HG03025 (cell line): ENCODE measurements at regions not wholly inside any gene's neighbourhood (a gene's known extent, or its start where the extent isn't known, plus 50 kb on each side); places are given as distances from the start of the nearest gene placed in this dataset.

Experiments
- ATAC-seq: cut with Tn5 transposase; IDR thresholded peaks from one replicate; pipeline ENCODE4 v1.9.1; 2021; ENCODE audit warnings: mild to moderate bottlenecking, moderate library complexity; ENCODE audit not compliant: unreplicated experiment, low FRiP score

DNA sequence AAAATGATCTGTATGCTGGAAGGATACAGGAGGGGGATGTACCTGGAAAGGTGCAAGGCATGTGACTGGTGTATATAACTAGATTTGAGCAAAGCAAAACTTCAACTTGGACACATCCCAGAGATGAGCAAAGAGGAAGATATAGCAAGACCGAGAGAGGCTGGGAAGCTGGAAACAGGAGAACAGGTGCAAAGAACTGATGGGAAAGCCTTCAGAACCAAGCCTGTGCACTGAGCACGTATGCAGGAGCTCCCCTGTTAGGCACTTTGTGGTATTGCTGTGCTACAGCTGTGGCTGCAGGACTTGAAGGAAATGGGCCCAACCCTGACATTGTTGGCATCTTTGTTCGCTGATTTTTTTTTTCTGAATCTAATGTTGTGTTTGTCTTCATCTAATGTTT, 120.7 kb upstream of the PWP1 start:
- no peak for ATAC-seq

GRCh38 chr12:107565551-107565950, 120.0 kb upstream of the PWP1 start:
- no peak for ATAC-seq

DNA sequence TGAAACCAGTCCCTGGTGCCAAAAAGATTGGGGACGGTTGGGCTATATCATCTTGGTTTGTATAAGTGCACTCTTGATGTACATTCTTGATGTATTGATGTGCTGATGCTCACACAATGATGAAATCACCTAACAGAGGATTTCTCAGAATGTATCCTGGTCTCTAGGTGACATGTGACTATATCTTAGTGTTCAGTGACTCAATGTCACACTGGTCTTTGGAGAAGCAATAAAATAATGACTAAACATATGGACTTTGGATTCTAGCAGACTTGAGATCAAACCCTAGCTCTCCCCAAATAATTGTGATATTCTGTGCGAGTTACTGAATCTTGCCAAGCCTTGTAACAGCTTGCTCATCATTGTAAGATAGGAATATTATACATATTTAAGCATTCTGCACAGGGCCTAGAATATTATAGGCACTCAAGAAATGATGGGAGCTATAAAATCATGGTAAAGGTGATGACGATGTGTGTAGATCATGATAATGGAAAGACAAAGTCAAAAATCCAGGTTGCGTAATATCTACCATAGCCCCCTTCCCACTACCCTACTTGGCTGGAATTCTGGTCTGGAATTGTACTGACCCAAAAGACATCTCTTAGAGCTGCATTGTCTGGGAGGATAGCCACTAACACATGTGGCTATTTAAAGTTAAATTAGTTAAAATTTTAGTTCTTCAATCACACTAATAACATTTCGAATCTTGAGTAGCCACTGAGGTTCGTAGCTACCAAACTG, 117.6 kb upstream of the PWP1 start:
- no peak for ATAC-seq

DNA sequence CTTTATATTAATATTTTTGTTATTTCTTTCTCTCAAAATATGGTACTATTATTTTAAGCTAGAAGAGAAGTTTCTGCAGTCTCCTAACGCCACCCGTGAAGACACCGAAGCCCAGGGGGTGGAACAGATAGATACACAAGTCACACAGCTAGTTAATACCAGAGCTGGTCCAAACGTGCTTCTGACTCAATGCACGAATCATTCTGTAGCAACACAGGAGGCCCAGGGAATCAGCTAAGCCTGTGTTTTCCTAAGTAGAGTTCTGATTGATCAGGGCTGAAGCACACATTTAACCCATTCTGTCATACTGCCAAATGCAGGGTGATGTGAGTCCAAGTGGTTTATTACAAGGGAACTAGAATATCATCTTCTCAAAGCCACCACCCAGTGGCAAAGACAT, 116.9 kb upstream of the PWP1 start:
- no peak for ATAC-seq

- ATAC-seq, result no peak
Observed at GRCh38 chr12:107570721-107571120, 114.9 kb upstream of the PWP1 start.

DNA sequence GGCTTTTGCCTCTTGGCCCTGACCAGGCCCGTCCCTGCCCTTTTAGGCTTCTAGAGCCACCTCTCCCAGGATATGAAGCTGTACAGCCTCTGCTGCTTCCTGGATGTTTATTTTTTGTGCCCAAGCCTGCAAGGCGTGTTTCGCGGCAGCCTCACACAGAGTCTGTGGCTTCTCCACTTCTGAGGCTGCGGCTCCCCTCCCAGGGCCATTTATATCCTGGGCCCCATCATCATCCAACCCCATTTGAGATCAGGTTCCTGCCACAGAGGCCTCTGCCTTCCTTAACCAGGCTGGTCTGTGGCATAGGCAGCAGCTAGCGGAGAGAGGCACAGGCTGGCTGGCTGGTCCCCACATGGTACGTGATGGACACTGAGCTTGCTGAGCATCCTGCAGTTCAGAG, 114.1 kb upstream of the PWP1 start:
- ATAC-seq, result no peak

- no peak for ATAC-seq
Observed at GRCh38 chr12:107574691-107575090, 110.9 kb upstream of the PWP1 start.

GRCh38 chr12:107580750-107581618, 104.6 kb upstream of the PWP1 start:
- no peak for ATAC-seq

DNA sequence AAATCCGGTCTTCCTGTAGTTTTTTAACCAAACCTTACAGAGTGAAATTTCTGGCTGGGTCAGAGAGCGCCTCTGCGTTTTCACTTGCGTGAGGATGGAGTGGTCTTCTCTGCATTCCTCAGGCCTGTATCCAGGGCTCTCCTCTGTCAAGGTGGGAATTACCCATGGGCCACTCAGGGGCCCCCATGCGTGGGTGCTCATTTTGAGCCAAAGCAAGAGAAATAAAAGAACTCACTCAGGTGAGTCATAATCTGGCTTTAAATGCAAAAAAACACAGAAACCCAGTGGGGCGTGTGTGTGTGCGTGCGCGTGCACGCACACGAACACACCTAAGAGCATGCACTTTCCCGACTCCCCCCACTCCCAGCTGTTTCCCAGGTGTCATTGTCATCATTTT, 104.0 kb upstream of the PWP1 start:
- ATAC-seq, result no peak

GRCh38 chr12:107583551-107583950, 102.0 kb upstream of the PWP1 start:
- no peak for ATAC-seq

GRCh38 chr12:107584563-107584962, 101.0 kb upstream of the PWP1 start:
- no peak for ATAC-seq

DNA sequence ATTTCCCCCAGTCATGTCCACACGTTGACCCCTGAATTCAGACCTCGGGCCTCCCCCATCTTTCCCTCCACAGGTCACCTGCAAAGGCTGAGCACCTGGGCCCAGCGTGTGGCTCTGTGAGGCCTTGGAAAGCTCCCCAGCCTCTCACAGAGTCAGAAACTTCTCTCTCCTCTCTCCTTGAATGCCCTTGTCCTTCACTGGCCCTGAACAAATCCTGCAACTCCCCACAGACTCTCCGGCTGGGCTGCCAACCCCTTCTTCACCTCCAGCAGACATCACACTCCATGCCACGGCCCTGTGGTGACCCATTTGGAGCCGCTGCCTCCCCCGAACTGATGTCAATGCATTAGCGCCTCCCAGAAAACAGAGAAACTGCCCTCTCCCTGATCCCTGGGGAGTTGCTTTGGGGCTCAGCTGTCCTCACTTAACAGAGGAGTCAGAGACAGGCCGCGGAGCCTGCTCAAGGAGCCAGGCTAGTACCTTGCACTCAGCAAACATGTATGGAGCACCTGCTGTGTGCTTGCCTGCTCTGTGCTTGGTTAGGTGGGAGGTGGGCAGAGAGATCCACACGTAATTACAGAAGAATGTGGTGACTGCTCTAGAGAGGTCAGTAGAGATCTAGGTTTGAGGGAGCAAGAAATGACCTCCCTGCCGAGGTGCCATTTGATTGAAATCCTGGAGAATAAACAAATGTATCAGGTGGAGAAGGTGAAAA, 99.2 kb upstream of the PWP1 start:
- no peak for ATAC-seq

GRCh38 chr12:107590413-107590812, 95.2 kb upstream of the PWP1 start:
- no peak for ATAC-seq

DNA sequence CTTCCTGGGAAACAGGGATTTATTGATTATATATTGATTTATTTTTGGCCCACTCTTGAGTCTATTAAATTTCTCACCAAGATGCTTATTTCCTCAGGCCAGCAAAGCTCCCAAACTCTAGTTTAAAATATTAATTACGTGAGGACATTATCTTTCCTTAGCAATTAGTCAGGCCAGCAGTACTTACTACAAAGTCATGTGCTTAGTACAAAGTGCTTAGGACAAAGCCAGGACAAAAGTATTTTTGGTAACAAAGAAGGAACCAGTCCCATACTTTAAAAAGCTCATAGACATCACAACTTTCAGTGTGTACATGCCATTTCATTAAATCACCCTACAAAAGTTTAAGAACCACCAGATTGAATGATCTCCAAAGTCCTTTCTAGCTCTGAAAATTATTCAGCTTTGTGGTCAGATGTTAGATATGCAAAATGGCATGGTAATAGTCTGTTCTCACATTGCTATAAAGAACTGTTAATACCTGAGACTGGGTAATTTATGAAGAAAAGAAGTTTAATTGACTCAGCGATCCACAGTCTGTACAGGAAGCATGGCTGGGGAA, 94.7 kb upstream of the PWP1 start:
- no peak for ATAC-seq

GRCh38 chr12:107593713-107594381, 91.8 kb upstream of the PWP1 start:
- ATAC-seq, result no peak

DNA sequence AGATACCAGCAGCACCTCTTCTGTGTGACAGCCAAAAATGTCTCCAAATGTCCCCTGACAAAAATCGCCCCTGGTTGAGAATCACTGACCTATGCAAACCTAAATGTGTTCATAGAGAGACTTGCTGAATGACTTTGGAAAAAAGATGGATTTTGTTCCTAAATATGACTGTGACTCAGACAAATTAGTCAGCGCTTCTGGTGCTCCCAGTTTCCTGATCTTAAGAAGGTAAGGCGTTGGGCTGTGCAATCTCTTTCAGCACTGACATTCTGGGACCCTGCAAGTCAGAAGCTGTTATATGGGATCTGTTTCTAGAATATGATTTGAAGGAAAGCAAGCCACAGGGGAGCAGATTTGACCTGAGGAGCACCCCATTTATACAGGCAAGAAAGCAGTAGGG, 90.6 kb upstream of the PWP1 start:
- ATAC-seq, result no peak

- no peak for ATAC-seq
Observed at GRCh38 chr12:107597695-107598410, 87.7 kb upstream of the PWP1 start.

DNA sequence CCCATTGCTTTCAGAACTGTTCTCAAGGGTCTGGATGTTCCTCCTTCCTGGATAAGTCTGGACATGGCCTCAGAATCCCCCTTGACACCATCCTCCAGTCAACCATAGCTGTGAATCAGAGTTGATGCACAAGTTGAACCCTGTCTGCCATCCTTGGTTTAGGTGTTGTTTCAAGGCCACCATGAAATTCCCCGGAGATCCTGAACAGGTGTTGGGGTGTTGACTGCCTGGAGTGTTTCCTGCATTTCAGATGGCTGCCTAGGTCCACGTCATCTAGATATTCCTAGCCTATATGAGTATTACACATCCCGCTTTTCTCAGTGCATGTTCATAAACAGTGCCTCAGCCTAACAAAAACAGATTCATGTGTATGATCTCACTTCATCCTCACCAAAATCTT, 86.7 kb upstream of the PWP1 start:
- no peak for ATAC-seq

- ATAC-seq, result no peak
Observed at GRCh38 chr12:107600581-107601144, 84.9 kb upstream of the PWP1 start.
